ENCODE measurements at regions not wholly inside any gene's neighbourhood (a gene's known extent, or its start where the extent isn't known, plus 50 kb on each side); places are given as distances from the start of the nearest gene placed in this dataset.

- TF ChIP-seq, protein P1, sequence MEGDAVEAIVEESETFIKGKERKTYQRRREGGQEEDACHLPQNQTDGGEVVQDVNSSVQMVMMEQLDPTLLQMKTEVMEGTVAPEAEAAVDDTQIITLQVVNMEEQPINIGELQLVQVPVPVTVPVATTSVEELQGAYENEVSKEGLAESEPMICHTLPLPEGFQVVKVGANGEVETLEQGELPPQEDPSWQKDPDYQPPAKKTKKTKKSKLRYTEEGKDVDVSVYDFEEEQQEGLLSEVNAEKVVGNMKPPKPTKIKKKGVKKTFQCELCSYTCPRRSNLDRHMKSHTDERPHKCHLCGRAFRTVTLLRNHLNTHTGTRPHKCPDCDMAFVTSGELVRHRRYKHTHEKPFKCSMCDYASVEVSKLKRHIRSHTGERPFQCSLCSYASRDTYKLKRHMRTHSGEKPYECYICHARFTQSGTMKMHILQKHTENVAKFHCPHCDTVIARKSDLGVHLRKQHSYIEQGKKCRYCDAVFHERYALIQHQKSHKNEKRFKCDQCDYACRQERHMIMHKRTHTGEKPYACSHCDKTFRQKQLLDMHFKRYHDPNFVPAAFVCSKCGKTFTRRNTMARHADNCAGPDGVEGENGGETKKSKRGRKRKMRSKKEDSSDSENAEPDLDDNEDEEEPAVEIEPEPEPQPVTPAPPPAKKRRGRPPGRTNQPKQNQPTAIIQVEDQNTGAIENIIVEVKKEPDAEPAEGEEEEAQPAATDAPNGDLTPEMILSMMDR (IDR thresholded peaks at IDR 0.05; ENCODE audit: insufficient read depth, low read depth, low read length) = no peak
- no peak for TF ChIP-seq EZH2 (IDR thresholded peaks at IDR 0.05; ENCODE audit: insufficient read depth, low read length)
Measured at GRCh38 chr6:158253248-158253647, 59.0 kb upstream of the TULP4 start.
